Esophagus squamous epithelium (tissue), 5 donors: ENCODE measurements at regions not wholly inside any gene's neighbourhood (a gene's known extent, or its start where the extent isn't known, plus 50 kb on each side); places are given as distances from the start of the nearest gene placed in this dataset.

Source experiments
- DNase-seq: peaks from one replicate; lab custom pipeline; 2025; lab: John Stamatoyannopoulos, UW
- H3K27ac ChIP-seq, 4 donors: fragments of 200-600 bp; sonication (generic); one replicate each; pipeline ENCODE4 v1.5.1; 2016 to 2019; ENCODE audit warnings: mild to moderate bottlenecking in 1 of 4
- H3K27me3 ChIP-seq, 4 donors: fragments of 200-600 bp; sonication (generic); 1 replicate in 3 of 4; 2 replicates in 1 of 4; pipeline versions ENCODE4 v1.5.1 to v1.6.0; 2017 to 2021; ENCODE audit warnings: antibody characterized with exemption in 1 of 4
- H3K36me3 ChIP-seq, 3 donors: fragments of 200-600 bp; sonication (generic); one replicate each; pipeline ENCODE4 v1.5.1; 2016 to 2019
- H3K4me1 ChIP-seq, 3 donors: fragments of 200-600 bp; sonication (generic); one replicate each; pipeline ENCODE4 v1.5.1; 2017 to 2019
- H3K4me3 ChIP-seq, 4 donors: fragments of 200-600 bp; sonication (generic); 1 replicate in 3 of 4; 2 replicates in 1 of 4; pipeline ENCODE4 v1.5.1; 2016 to 2019; ENCODE audit warnings: mild to moderate bottlenecking in 2 of 4, moderate library complexity in 1 of 4
- H3K9me3 ChIP-seq, 3 donors: fragments of 200-600 bp; sonication (generic); one replicate each; pipeline ENCODE4 v1.5.1; 2016 to 2019
- CTCF ChIP-seq, 6 experiments: fragments of 450-650 bp in 4 of 6; fragments of 200-600 bp in 2 of 6; sonication (generic) in 2 of 6; IDR thresholded peaks; one replicate each; pipeline ENCODE4 v1.5.1; 2016 to 2019; ENCODE audit warnings: antibody characterized with exemption in 6 of 6, mild to moderate bottlenecking in 4 of 6, moderate library complexity in 4 of 6
- POLR2A ChIP-seq, 4 donors: fragments of 450-650 bp; IDR thresholded peaks; one replicate each; pipeline ENCODE4 v1.6.1; 2017; ENCODE audit warnings: antibody characterized with exemption in 4 of 4, mild to moderate bottlenecking in 4 of 4, moderate library complexity in 3 of 4
- WGBS, 2 donors: methylation state at CpG; one replicate each; pipeline ENCODE4 v1.1.5; 2018; 5-methylcytosine and 5-hydroxymethylcytosine counted together
- intact Hi-C: fragments of 100-400 bp; cut with DNase I; formaldehyde crosslinking; loops from one replicate; pipeline ENCODE4 v1.15.0; 2022
- donor health status: DM: yes; HTN: yes; CAD: no.

- DNase-seq, result no peak
- TF ChIP-seq POLR2A (IDR thresholded peaks at IDR 0.05) (no peak), CTCF (IDR thresholded peaks at IDR 0.05) (no peak)
- Histone ChIP-seq H3K4me3 (no peak overlapping the region), H3K27ac (no peak overlapping the region), H3K36me3 (no peaks in the 10 kb centered on the region), H3K27me3 (no peaks in the 10 kb centered on the region), H3K4me1 (no peaks in the 10 kb centered on the region), H3K9me3 (no peaks in the 10 kb centered on the region)
- intact Hi-C loops, result no loop called here
These were observed 807.8 kb downstream of the DSC3 start for GRCh38 chr18:30234755-30235154.

GRCh38 chr18:30211112-30211511, 831.4 kb downstream of the DSC3 start:
- TF ChIP-seq POLR2A (IDR thresholded peaks at IDR 0.05) (no peak), CTCF (IDR thresholded peaks at IDR 0.05) (no peak)
- H3K4me3 ChIP-seq, result no peak overlapping the region
- intact Hi-C loops, result no loop called here
- H3K27me3 ChIP-seq, result no peaks in the 10 kb centered on the region
- H3K27ac ChIP-seq, result no peak overlapping the region
- H3K36me3 ChIP-seq, result no peaks in the 10 kb centered on the region
- H3K4me1 ChIP-seq, result no peaks in the 10 kb centered on the region
- H3K9me3 ChIP-seq, result no peaks in the 10 kb centered on the region
- no peak for DNase-seq

GRCh38 chr18:30208546-30208945, 834.0 kb downstream of the DSC3 start:
- no peak overlapping the region for H3K4me3 ChIP-seq
- WGBS, 2 donors, result 55 to 63% methylated on average over 1 of the region's 1 CpG
- intact Hi-C loops, result no loop called here

GRCh38 chr18:30192216-30192615, 850.3 kb downstream of the DSC3 start:
- H3K27ac ChIP-seq, result no peak overlapping the region
- H3K36me3 ChIP-seq, result no peaks in the 10 kb centered on the region
- TF ChIP-seq POLR2A (IDR thresholded peaks at IDR 0.05) (no peak), CTCF (IDR thresholded peaks at IDR 0.05) (no peak)
- no peak for DNase-seq
- H3K4me1 ChIP-seq, result no peaks in the 10 kb centered on the region
- H3K4me3 ChIP-seq, result no peak overlapping the region
- no peaks in the 10 kb centered on the region for H3K27me3 ChIP-seq
- WGBS, 2 donors, result 80 to 90% methylated on average over 1 to 3 of the region's 3 CpGs
- H3K9me3 ChIP-seq, result peaks cover 0 to 15% (median 0%) of the 10 kb centered on the region in 3 donors
- intact Hi-C loops, result no loop called here

More at GRCh38 chr18:30208546-30208945, 834.0 kb downstream of the DSC3 start:
- no peak for DNase-seq
- H3K4me1 ChIP-seq, result no peaks in the 10 kb centered on the region
- no peak for TF ChIP-seq POLR2A (IDR thresholded peaks at IDR 0.05)
- no peak for TF ChIP-seq CTCF (IDR thresholded peaks at IDR 0.05)
- no peak overlapping the region for H3K27ac ChIP-seq
- H3K9me3 ChIP-seq, result no peaks in the 10 kb centered on the region
- H3K36me3 ChIP-seq, result no peaks in the 10 kb centered on the region
- no peaks in the 10 kb centered on the region for H3K27me3 ChIP-seq

GRCh38 chr18:30186245-30186644, 856.3 kb downstream of the DSC3 start:
- Histone ChIP-seq H3K4me3 (no peak overlapping the region), H3K9me3 (no peaks in the 10 kb centered on the region), H3K36me3 (no peaks in the 10 kb centered on the region), H3K27ac (no peak overlapping the region), H3K4me1 (no peaks in the 10 kb centered on the region), H3K27me3 (no peaks in the 10 kb centered on the region)
- intact Hi-C loops, result no loop called here
- no peak for DNase-seq
- 86% methylated on average over 2 of the region's 2 CpGs for WGBS, 2 donors
- TF ChIP-seq POLR2A (IDR thresholded peaks at IDR 0.05), result no peak
- TF ChIP-seq CTCF (IDR thresholded peaks at IDR 0.05), result no peak
